ENCODE measurements at regions not wholly inside any gene's neighbourhood (a gene's known extent, or its start where the extent isn't known, plus 50 kb on each side); places are given as distances from the start of the nearest gene placed in this dataset.

- DNase-seq (ENCODE audit: low read depth, low spot score) = no peak
- H3K27ac ChIP-seq (ENCODE audit: low read length) = no peak overlapping the region
- WGBS (ENCODE audit: insufficient coverage, insufficient read length) = no CpG with 5 or more reads among the region's 6 CpGs
Observed at GRCh38 chr5:158629591-158630312, 470.0 kb downstream of the EBF1 start.

GRCh38 chr5:158626718-158627117 lies 473.0 kb downstream of the EBF1 start:
- no peak for DNase-seq (ENCODE audit: low read depth, low spot score)
- no peaks in the 10 kb centered on the region for H3K9me3 ChIP-seq (ENCODE audit: control insufficient read depth, insufficient read depth, low read length)
- no CpG with 5 or more reads among the region's 1 CpG for WGBS (ENCODE audit: insufficient coverage, insufficient read length)
- no peak overlapping the region for H3K4me3 ChIP-seq (ENCODE audit: low read length)
- H3K4me1 ChIP-seq (ENCODE audit: control insufficient read depth, insufficient read depth, low read length) = no peaks in the 10 kb centered on the region
- H3K27me3 ChIP-seq (ENCODE audit: control insufficient read depth, insufficient read depth, low read length) = no peaks in the 10 kb centered on the region
- H3K36me3 ChIP-seq (ENCODE audit: control insufficient read depth, insufficient read depth, low read length) = no peaks in the 10 kb centered on the region
- H3K27ac ChIP-seq (ENCODE audit: low read length) = no peak overlapping the region

More at GRCh38 chr5:158629591-158630312, 470.0 kb downstream of the EBF1 start:
- Histone ChIP-seq H3K4me3 (ENCODE audit: low read length) (no peak overlapping the region), H3K9me3 (ENCODE audit: control insufficient read depth, insufficient read depth, low read length) (no peaks in the 10 kb centered on the region), H3K27me3 (ENCODE audit: control insufficient read depth, insufficient read depth, low read length) (no peaks in the 10 kb centered on the region), H3K4me1 (ENCODE audit: control insufficient read depth, insufficient read depth, low read length) (no peaks in the 10 kb centered on the region), H3K36me3 (ENCODE audit: control insufficient read depth, insufficient read depth, low read length) (no peaks in the 10 kb centered on the region)

- Histone ChIP-seq H3K27me3 (ENCODE audit: control insufficient read depth, insufficient read depth, low read length) (no peaks in the 10 kb centered on the region), H3K27ac (ENCODE audit: low read length) (no peak overlapping the region), H3K9me3 (ENCODE audit: control insufficient read depth, insufficient read depth, low read length) (no peaks in the 10 kb centered on the region), H3K36me3 (ENCODE audit: control insufficient read depth, insufficient read depth, low read length) (no peaks in the 10 kb centered on the region), H3K4me1 (ENCODE audit: control insufficient read depth, insufficient read depth, low read length) (no peaks in the 10 kb centered on the region), H3K4me3 (ENCODE audit: low read length) (no peak overlapping the region)
- WGBS (ENCODE audit: insufficient coverage, insufficient read length) = no CpG with 5 or more reads among the region's 6 CpGs
- no peak for DNase-seq (ENCODE audit: low read depth, low spot score)
Observed at GRCh38 chr5:158623971-158624370, 475.7 kb downstream of the EBF1 start.

- no CpG with 5 or more reads among the region's 2 CpGs for WGBS (ENCODE audit: insufficient coverage, insufficient read length)
Observed at GRCh38 chr5:158621391-158621790, 478.3 kb downstream of the EBF1 start.

GRCh38 chr5:158619083-158619788 lies 480.5 kb downstream of the EBF1 start:
- Histone ChIP-seq H3K27me3 (ENCODE audit: control insufficient read depth, insufficient read depth, low read length) (no peaks in the 10 kb centered on the region), H3K4me3 (ENCODE audit: low read length) (no peak overlapping the region), H3K4me1 (ENCODE audit: control insufficient read depth, insufficient read depth, low read length) (no peaks in the 10 kb centered on the region), H3K36me3 (ENCODE audit: control insufficient read depth, insufficient read depth, low read length) (no peaks in the 10 kb centered on the region), H3K27ac (ENCODE audit: low read length) (no peak overlapping the region), H3K9me3 (ENCODE audit: control insufficient read depth, insufficient read depth, low read length) (no peaks in the 10 kb centered on the region)
- WGBS (ENCODE audit: insufficient coverage, insufficient read length) = no CpG with 5 or more reads among the region's 3 CpGs
- DNase-seq (ENCODE audit: low read depth, low spot score) = no peak

More at GRCh38 chr5:158621391-158621790, 478.3 kb downstream of the EBF1 start:
- Histone ChIP-seq H3K27ac (ENCODE audit: low read length) (no peak overlapping the region), H3K36me3 (ENCODE audit: control insufficient read depth, insufficient read depth, low read length) (no peaks in the 10 kb centered on the region), H3K27me3 (ENCODE audit: control insufficient read depth, insufficient read depth, low read length) (no peaks in the 10 kb centered on the region), H3K9me3 (ENCODE audit: control insufficient read depth, insufficient read depth, low read length) (no peaks in the 10 kb centered on the region), H3K4me1 (ENCODE audit: control insufficient read depth, insufficient read depth, low read length) (no peaks in the 10 kb centered on the region), H3K4me3 (ENCODE audit: low read length) (no peak overlapping the region)
- DNase-seq (ENCODE audit: low read depth, low spot score) = no peak

GRCh38 chr5:158618256-158618655 lies 481.5 kb downstream of the EBF1 start:
- Histone ChIP-seq H3K27me3 (ENCODE audit: control insufficient read depth, insufficient read depth, low read length) (no peaks in the 10 kb centered on the region), H3K4me3 (ENCODE audit: low read length) (no peak overlapping the region), H3K36me3 (ENCODE audit: control insufficient read depth, insufficient read depth, low read length) (no peaks in the 10 kb centered on the region), H3K27ac (ENCODE audit: low read length) (no peak overlapping the region), H3K4me1 (ENCODE audit: control insufficient read depth, insufficient read depth, low read length) (no peaks in the 10 kb centered on the region), H3K9me3 (ENCODE audit: control insufficient read depth, insufficient read depth, low read length) (no peaks in the 10 kb centered on the region)
- no peak for DNase-seq (ENCODE audit: low read depth, low spot score)
- WGBS (ENCODE audit: insufficient coverage, insufficient read length) = no CpG with 5 or more reads among the region's 2 CpGs

GRCh38 chr5:158616707-158617106 lies 483.0 kb downstream of the EBF1 start:
- no peak overlapping the region for H3K27ac ChIP-seq (ENCODE audit: low read length)
- H3K4me1 ChIP-seq (ENCODE audit: control insufficient read depth, insufficient read depth, low read length) = no peaks in the 10 kb centered on the region
- no peak overlapping the region for H3K4me3 ChIP-seq (ENCODE audit: low read length)
- H3K36me3 ChIP-seq (ENCODE audit: control insufficient read depth, insufficient read depth, low read length) = no peaks in the 10 kb centered on the region
- H3K27me3 ChIP-seq (ENCODE audit: control insufficient read depth, insufficient read depth, low read length) = no peaks in the 10 kb centered on the region
- no peaks in the 10 kb centered on the region for H3K9me3 ChIP-seq (ENCODE audit: control insufficient read depth, insufficient read depth, low read length)
- DNase-seq (ENCODE audit: low read depth, low spot score) = no peak

- H3K36me3 ChIP-seq (ENCODE audit: control insufficient read depth, insufficient read depth, low read length) = no peaks in the 10 kb centered on the region
- H3K4me1 ChIP-seq (ENCODE audit: control insufficient read depth, insufficient read depth, low read length) = no peaks in the 10 kb centered on the region
- H3K27ac ChIP-seq (ENCODE audit: low read length) = no peak overlapping the region
- WGBS (ENCODE audit: insufficient coverage, insufficient read length) = no CpG with 5 or more reads among the region's 2 CpGs
- no peak for DNase-seq (ENCODE audit: low read depth, low spot score)
- no peak overlapping the region for H3K4me3 ChIP-seq (ENCODE audit: low read length)
- no peaks in the 10 kb centered on the region for H3K27me3 ChIP-seq (ENCODE audit: control insufficient read depth, insufficient read depth, low read length)
- H3K9me3 ChIP-seq (ENCODE audit: control insufficient read depth, insufficient read depth, low read length) = no peaks in the 10 kb centered on the region
Observed at GRCh38 chr5:158614951-158615350, 484.8 kb downstream of the EBF1 start.

GRCh38 chr5:158611581-158611980 lies 488.1 kb downstream of the EBF1 start:
- Histone ChIP-seq H3K36me3 (ENCODE audit: control insufficient read depth, insufficient read depth, low read length) (no peaks in the 10 kb centered on the region), H3K27me3 (ENCODE audit: control insufficient read depth, insufficient read depth, low read length) (no peaks in the 10 kb centered on the region), H3K4me3 (ENCODE audit: low read length) (no peak overlapping the region), H3K27ac (ENCODE audit: low read length) (no peak overlapping the region), H3K9me3 (ENCODE audit: control insufficient read depth, insufficient read depth, low read length) (no peaks in the 10 kb centered on the region), H3K4me1 (ENCODE audit: control insufficient read depth, insufficient read depth, low read length) (no peaks in the 10 kb centered on the region)
- WGBS (ENCODE audit: insufficient coverage, insufficient read length) = no CpG with 5 or more reads among the region's 4 CpGs
- DNase-seq (ENCODE audit: low read depth, low spot score) = no peak

- no peaks in the 10 kb centered on the region for H3K36me3 ChIP-seq (ENCODE audit: control insufficient read depth, insufficient read depth, low read length)
- H3K4me3 ChIP-seq (ENCODE audit: low read length) = no peak overlapping the region
- no CpG with 5 or more reads among the region's 2 CpGs for WGBS (ENCODE audit: insufficient coverage, insufficient read length)
- no peak overlapping the region for H3K27ac ChIP-seq (ENCODE audit: low read length)
- no peak for DNase-seq (ENCODE audit: low read depth, low spot score)
- H3K27me3 ChIP-seq (ENCODE audit: control insufficient read depth, insufficient read depth, low read length) = no peaks in the 10 kb centered on the region
- H3K9me3 ChIP-seq (ENCODE audit: control insufficient read depth, insufficient read depth, low read length) = no peaks in the 10 kb centered on the region
- H3K4me1 ChIP-seq (ENCODE audit: control insufficient read depth, insufficient read depth, low read length) = no peaks in the 10 kb centered on the region
Observed at GRCh38 chr5:158610051-158610415, 489.7 kb downstream of the EBF1 start.

All from iPS DF 6.9 (cell line).